CD14-positive monocyte (primary cell): ENCODE measurements at regions not wholly inside any gene's neighbourhood (a gene's known extent, or its start where the extent isn't known, plus 50 kb on each side); places are given as distances from the start of the nearest gene placed in this dataset.

ENCODE experiments used
- DNase-seq, 3 donors: peaks; one replicate each; pipeline ENCODE4 v3.0.0-alpha.2; 2011 to 2022
- H2AFZ ChIP-seq: 2 replicates; pipeline ENCODE4 v1.6.0; 2012; ENCODE audit warnings: mild to moderate bottlenecking, low read depth, low read length, inconsistent platforms; ENCODE audit not compliant: insufficient read depth, poor library complexity, severe bottlenecking
- H3K27ac ChIP-seq, 2 donors: 1 replicate in 1 of 2; 2 replicates in 1 of 2; pipeline ENCODE4 v1.5.1; 2012 to 2013; ENCODE audit warnings: low read length in 2 of 2, control low read depth in 1 of 2, inconsistent platforms in 1 of 2, low read depth in 1 of 2, mild to moderate bottlenecking in 1 of 2
- H3K27me3 ChIP-seq, 2 donors: one replicate each; pipeline versions ENCODE4 v1.6.0 to v1.6.1; 2011 to 2013; ENCODE audit warnings: low read length in 2 of 2; ENCODE audit not compliant: control insufficient read depth in 2 of 2, insufficient read depth in 2 of 2
- H3K36me3 ChIP-seq, 2 donors: replicated peaks in 1 of 2; 1 replicate in 1 of 2; 2 replicates in 1 of 2; pipeline versions ENCODE4 v1.5.1 to v1.6.1; 2012 to 2013; ENCODE audit warnings: low read length in 2 of 2, control low read depth in 1 of 2, inconsistent platforms in 1 of 2, mild to moderate bottlenecking in 1 of 2; ENCODE audit not compliant: insufficient read depth in 2 of 2, control insufficient read depth in 1 of 2
- H3K4me1 ChIP-seq, 2 donors: 1 replicate in 1 of 2; 2 replicates in 1 of 2; pipeline versions ENCODE4 v1.5.1 to v1.6.1; 2012 to 2013; ENCODE audit warnings: low read length in 2 of 2, control low read depth in 1 of 2, inconsistent platforms in 1 of 2, mild to moderate bottlenecking in 1 of 2, moderate library complexity in 1 of 2; ENCODE audit not compliant: insufficient read depth in 2 of 2, control insufficient read depth in 1 of 2
- H3K4me2 ChIP-seq: replicated peaks from 2 replicates; pipeline ENCODE3; 2012; ENCODE audit warnings: low read length, moderate library complexity, mild to moderate bottlenecking; ENCODE audit not compliant: poor library complexity, severe bottlenecking; ENCODE audit errors: extremely low read depth
- H3K4me3 ChIP-seq, 3 experiments: fragments of 200-600 bp in 1 of 3; sonication (generic) in 1 of 3; replicated peaks in 1 of 3; 1 replicate in 2 of 3; 2 replicates in 1 of 3; pipeline ENCODE4 v1.5.1; 2011 to 2013; ENCODE audit warnings: low read length in 3 of 3, mild to moderate bottlenecking in 3 of 3, control low read depth in 2 of 3, low read depth in 2 of 3, inconsistent platforms in 1 of 3, moderate library complexity in 1 of 3
- H3K79me2 ChIP-seq: 2 replicates; pipeline ENCODE4 v1.6.0; 2012; ENCODE audit warnings: mild to moderate bottlenecking, control low read depth, inconsistent platforms, low read length, moderate library complexity; ENCODE audit not compliant: insufficient read depth
- H3K9ac ChIP-seq: 2 replicates; pipeline ENCODE4 v1.6.0; 2017; ENCODE audit warnings: low read length, mild to moderate bottlenecking; ENCODE audit not compliant: insufficient read depth, poor library complexity, severe bottlenecking
- H3K9me3 ChIP-seq, 2 donors: replicated peaks in 1 of 2; 1 replicate in 1 of 2; 2 replicates in 1 of 2; pipeline versions ENCODE4 v1.5.1 to v1.6.1; 2012 to 2013; ENCODE audit warnings: low read length in 2 of 2, control low read depth in 1 of 2; ENCODE audit not compliant: control insufficient read depth in 1 of 2, insufficient read depth in 1 of 2
- H4K20me1 ChIP-seq: 2 replicates; pipeline ENCODE4 v1.6.0; 2012; ENCODE audit warnings: mild to moderate bottlenecking, low read length, control low read depth, moderate library complexity; ENCODE audit not compliant: insufficient read depth
- H3K27ac Mint-ChIP-seq, 7 donors: one replicate each; pipeline ENCODE4 v1.8.0; 2020; ENCODE audit warnings: mild to moderate bottlenecking in 7 of 7, mixed read lengths in 7 of 7, moderate library complexity in 6 of 7, inconsistent platforms in 2 of 7
- H3K27me3 Mint-ChIP-seq, 3 donors: one replicate each; pipeline ENCODE4 v1.8.0; 2021 to 2022; ENCODE audit warnings: low read depth in 3 of 3, mild to moderate bottlenecking in 3 of 3, mixed read lengths in 3 of 3, moderate library complexity in 3 of 3, inconsistent platforms in 1 of 3
- H3K36me3 Mint-ChIP-seq, 2 donors: one replicate each; pipeline ENCODE4 v1.8.0; 2020; ENCODE audit warnings: mixed read lengths in 2 of 2, inconsistent platforms in 1 of 2, mild to moderate bottlenecking in 1 of 2
- H3K4me1 Mint-ChIP-seq: one replicate; pipeline ENCODE4 v1.8.0; 2020; ENCODE audit warnings: mild to moderate bottlenecking, mixed read lengths
- H3K4me3 Mint-ChIP-seq, 2 donors: one replicate each; pipeline ENCODE4 v1.8.0; 2020; ENCODE audit warnings: mild to moderate bottlenecking in 2 of 2, mixed read lengths in 2 of 2, moderate library complexity in 1 of 2
- H3K9me3 Mint-ChIP-seq, 7 donors: one replicate each; pipeline ENCODE4 v1.8.0; 2020 to 2022; ENCODE audit warnings: mixed read lengths in 7 of 7, mild to moderate bottlenecking in 6 of 7, moderate library complexity in 6 of 7, inconsistent platforms in 2 of 7
- CTCF ChIP-seq: fragments of 200-600 bp; IDR thresholded peaks from one replicate; pipeline ENCODE4 v1.8.0; 2022; ENCODE audit warnings: antibody characterized with exemption, mild to moderate bottlenecking
- WGBS: methylation state at CpG from one replicate; pipeline ENCODE4 v1.1.5; 2013; ENCODE audit warnings: missing lambda C conversion rate; ENCODE audit not compliant: insufficient coverage; 5-methylcytosine and 5-hydroxymethylcytosine counted together
- intact Hi-C, 2 donors: fragments of 100-400 bp; cut with micrococcal nuclease; formaldehyde crosslinking; loops; one replicate each; pipeline versions ENCODE4 v1.15.0 to v1.15.1; 2023

- Histone ChIP-seq H3K9ac (no peak overlapping the region), H3K4me3 (no peak overlapping the region), H3K79me2 (no peaks in the 10 kb centered on the region), H3K27ac (no peak overlapping the region), H2AFZ (no peak overlapping the region), H3K36me3 (no peaks in the 10 kb centered on the region), H3K4me1 (no peaks in the 10 kb centered on the region), H3K4me2 (no peak overlapping the region), H3K9me3 (peaks cover 0 to 8% of the 10 kb centered on the region in 2 donors), H4K20me1 (no peaks in the 10 kb centered on the region), H3K27me3 (no peaks in the 10 kb centered on the region)
- Mint-ChIP-seq H3K27me3 (peaks cover 0 to 4% (median 2%) of the 10 kb centered on the region in 3 donors), H3K9me3 (peaks cover 0 to 9% (median 3%) of the 10 kb centered on the region in 7 donors), H3K36me3 (no peaks in the 10 kb centered on the region), H3K27ac (no peak overlapping the region), H3K4me3 (no peak overlapping the region), H3K4me1 (no peaks in the 10 kb centered on the region)
- intact Hi-C loops = no loop called here
- no peak for TF ChIP-seq CTCF
- WGBS = 83% methylated on average over 1 of the region's 5 CpGs
- no peak for DNase-seq
These were observed 678.8 kb upstream of the NR3C2 start for GRCh38 chr4:149121023-149121404.

DNA sequence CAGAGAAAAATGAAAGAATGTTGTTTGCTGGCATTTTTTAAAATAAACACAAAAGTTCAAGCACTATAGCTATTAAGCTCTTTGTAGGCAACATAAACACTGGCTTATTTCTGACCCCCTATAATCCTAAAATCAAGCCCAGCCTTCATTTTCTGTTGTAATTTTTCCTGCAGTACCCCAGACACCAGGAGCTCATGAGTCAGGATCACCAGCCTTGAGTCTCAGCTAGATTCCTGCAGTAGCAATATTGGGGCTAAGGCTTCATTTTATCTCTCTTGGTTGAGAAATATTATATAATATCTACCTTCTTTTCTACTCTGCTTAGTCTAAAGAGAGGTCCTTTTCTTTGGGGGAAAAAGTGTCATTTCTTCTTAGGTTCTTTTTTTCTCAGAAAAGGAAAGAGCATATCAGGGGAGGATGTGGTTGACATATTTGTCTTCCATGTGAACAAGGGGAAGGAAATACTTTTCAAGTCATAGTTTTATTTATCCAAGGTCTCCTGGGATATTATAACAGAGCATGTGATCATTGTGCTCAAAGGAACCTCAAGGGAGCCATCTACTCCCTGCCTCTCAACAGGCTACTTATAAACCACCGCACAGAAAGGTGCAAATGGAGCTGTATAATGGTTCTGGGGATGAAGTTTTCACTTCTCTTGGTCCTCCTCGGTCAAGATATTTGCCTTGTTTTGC, 678.3 kb upstream of the NR3C2 start:
- H3K9ac ChIP-seq = no peak overlapping the region
- H3K79me2 ChIP-seq = no peaks in the 10 kb centered on the region
- intact Hi-C loops = no loop called here
- Mint-ChIP-seq H3K4me3 (no peak overlapping the region), H3K4me1 (no peaks in the 10 kb centered on the region), H3K36me3 (no peaks in the 10 kb centered on the region), H3K27me3 (peaks cover 0 to 4% (median 2%) of the 10 kb centered on the region in 3 donors), H3K27ac (no peak overlapping the region), H3K9me3 (peaks cover 0 to 9% (median 3%) of the 10 kb centered on the region in 7 donors)
- H3K9me3 ChIP-seq = peaks cover 0 to 8% of the 10 kb centered on the region in 2 donors
- no peak overlapping the region for H3K4me2 ChIP-seq
- no CpG with 5 or more reads among the region's 2 CpGs for WGBS
- TF ChIP-seq CTCF = no peak
- H4K20me1 ChIP-seq = no peaks in the 10 kb centered on the region
- no peaks in the 10 kb centered on the region for H3K4me1 ChIP-seq
- no peak overlapping the region for H2AFZ ChIP-seq
- DNase-seq = no peak
- no peaks in the 10 kb centered on the region for H3K36me3 ChIP-seq
- H3K4me3 ChIP-seq = no peak overlapping the region
- H3K27me3 ChIP-seq = no peaks in the 10 kb centered on the region
- H3K27ac ChIP-seq = no peak overlapping the region
